Tibial artery (tissue), 4 donors: ENCODE measurements at regions not wholly inside any gene's neighbourhood (a gene's known extent, or its start where the extent isn't known, plus 50 kb on each side); places are given as distances from the start of the nearest gene placed in this dataset.

ENCODE experiments used
- DNase-seq, 2 donors: peaks; one replicate each; pipeline ENCODE4 v3.0.0-alpha.2; 2019
- H3K27ac ChIP-seq, 2 donors: fragments of 200-600 bp; sonication (generic) in 1 of 2; 1 replicate in 1 of 2; 2 replicates in 1 of 2; pipeline ENCODE4 v1.5.1; 2018 to 2019; ENCODE audit warnings: mild to moderate bottlenecking in 1 of 2
- H3K27me3 ChIP-seq, 2 donors: fragments of 200-600 bp; sonication (generic) in 1 of 2; one replicate each; pipeline versions ENCODE4 v1.5.1 to v1.6.0; 2016 to 2019
- H3K36me3 ChIP-seq, 3 donors: fragments of 200-600 bp; sonication (generic) in 2 of 3; one replicate each; pipeline ENCODE4 v1.5.1; 2016 to 2019; ENCODE audit warnings: mild to moderate bottlenecking in 2 of 3
- H3K4me1 ChIP-seq, 4 donors: fragments of 200-600 bp; sonication (generic) in 2 of 4; 1 replicate in 3 of 4; 2 replicates in 1 of 4; pipeline ENCODE4 v1.5.1; 2016 to 2019
- H3K4me3 ChIP-seq, 2 donors: fragments of 200-600 bp; sonication (generic) in 1 of 2; 1 replicate in 1 of 2; 2 replicates in 1 of 2; pipeline ENCODE4 v1.5.1; 2018 to 2019; ENCODE audit warnings: mild to moderate bottlenecking in 2 of 2
- H3K9me3 ChIP-seq, 3 donors: fragments of 200-600 bp; sonication (generic) in 1 of 3; one replicate each; pipeline ENCODE4 v1.5.1; 2016 to 2019
- CTCF ChIP-seq, 2 experiments: fragments of 200-600 bp in 1 of 2; fragments of 450-650 bp in 1 of 2; IDR thresholded peaks; one replicate each; pipeline ENCODE4 v1.5.1; 2017 to 2019; ENCODE audit warnings: antibody characterized with exemption in 2 of 2, mild to moderate bottlenecking in 1 of 2, moderate library complexity in 1 of 2
- intact Hi-C: fragments of 100-400 bp; cut with DNase I; formaldehyde crosslinking; loops from one replicate; pipeline ENCODE4 v1.15.0; 2023; ENCODE audit warnings: low total_unique reads

GRCh38 chr2:60671966-60672365 is 84.1 kb upstream of the PAPOLG start:
- no peak for TF ChIP-seq CTCF (IDR thresholded peaks at IDR 0.05)
- no peak overlapping the region for H3K27ac ChIP-seq
- H3K36me3 ChIP-seq: no peaks in the 10 kb centered on the region
- no peak for DNase-seq
- intact Hi-C loops: no loop called here
- peaks cover 0 to 7% (median 0%) of the 10 kb centered on the region in 4 donors for H3K4me1 ChIP-seq
- H3K27me3 ChIP-seq: peaks cover 0 to 2% of the 10 kb centered on the region in 2 donors
- no peaks in the 10 kb centered on the region for H3K9me3 ChIP-seq
- H3K4me3 ChIP-seq: no peak overlapping the region

GRCh38 chr2:60674524-60675165 is 81.4 kb upstream of the PAPOLG start:
- Histone ChIP-seq H3K4me1 (peaks cover 0 to 11% (median 0%) of the 10 kb centered on the region in 4 donors), H3K4me3 (no peak overlapping the region), H3K27ac (no peak overlapping the region), H3K36me3 (no peaks in the 10 kb centered on the region), H3K27me3 (peaks cover 0 to 11% of the 10 kb centered on the region in 2 donors), H3K9me3 (no peaks in the 10 kb centered on the region)
- peak; percentile 79 to 85 for DNase-seq
- intact Hi-C loops: no loop called here
- peak; percentile 64 to 77 for TF ChIP-seq CTCF (IDR thresholded peaks at IDR 0.05)

- Histone ChIP-seq H3K27me3 (peaks cover 0 to 11% of the 10 kb centered on the region in 2 donors), H3K27ac (no peak overlapping the region), H3K4me1 (peaks cover 0 to 11% (median 0%) of the 10 kb centered on the region in 4 donors), H3K9me3 (no peaks in the 10 kb centered on the region), H3K36me3 (no peaks in the 10 kb centered on the region), H3K4me3 (no peak overlapping the region)
- DNase-seq: no peak
- intact Hi-C loops: no loop called here
- no peak for TF ChIP-seq CTCF (IDR thresholded peaks at IDR 0.05)
Measured at GRCh38 chr2:60675301-60675700, 80.8 kb upstream of the PAPOLG start.

GRCh38 chr2:60676706-60677330 is 79.2 kb upstream of the PAPOLG start:
- no peak for DNase-seq
- Histone ChIP-seq H3K27ac (no peak overlapping the region), H3K4me3 (no peak overlapping the region), H3K27me3 (peaks cover 0 to 11% of the 10 kb centered on the region in 2 donors), H3K36me3 (no peaks in the 10 kb centered on the region), H3K9me3 (no peaks in the 10 kb centered on the region), H3K4me1 (peaks cover 0 to 11% (median 0%) of the 10 kb centered on the region in 4 donors)
- intact Hi-C loops: no loop called here
- TF ChIP-seq CTCF (IDR thresholded peaks at IDR 0.05): no peak

GRCh38 chr2:60677356-60677755 is 78.7 kb upstream of the PAPOLG start:
- Histone ChIP-seq H3K27ac (no peak overlapping the region), H3K9me3 (no peaks in the 10 kb centered on the region), H3K4me1 (peaks cover 0 to 11% (median 0%) of the 10 kb centered on the region in 4 donors), H3K27me3 (peaks cover 0 to 11% of the 10 kb centered on the region in 2 donors), H3K4me3 (no peak overlapping the region), H3K36me3 (no peaks in the 10 kb centered on the region)
- intact Hi-C loops: no loop called here
- DNase-seq: no peak
- no peak for TF ChIP-seq CTCF (IDR thresholded peaks at IDR 0.05)
